ENCODE measurements at regions not wholly inside any gene's neighbourhood (a gene's known extent, or its start where the extent isn't known, plus 50 kb on each side); places are given as distances from the start of the nearest gene placed in this dataset.
"Not testable (repeated sequence)": the region's sequence is repeated elsewhere in the genome, so short reads cannot be mapped to it uniquely, and the experiment has no call there.

DNA sequence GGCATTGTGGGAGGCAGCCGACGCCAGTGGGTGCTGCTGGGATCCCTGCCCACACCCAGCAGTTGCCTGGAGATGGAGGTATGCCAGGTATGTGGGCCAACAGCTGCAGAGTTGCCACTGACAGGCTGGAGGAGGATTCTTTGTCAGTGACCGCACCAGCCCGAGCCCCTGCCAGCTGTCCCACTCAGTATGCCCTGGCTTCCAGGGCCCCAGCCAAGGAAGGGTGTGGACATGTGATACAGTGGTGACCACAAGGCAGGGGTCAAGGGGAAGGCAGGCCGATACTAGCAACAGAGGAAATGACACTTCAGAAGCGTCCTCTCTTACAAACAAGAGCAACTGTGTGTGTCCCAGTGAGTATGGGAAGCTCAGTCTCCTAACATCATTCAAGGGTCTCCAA is 185.1 kb upstream of the NOTCH2NLA start:
- TF ChIP-seq POLR2AphosphoS5 (IDR thresholded peaks at IDR 0.05; ENCODE audit: low read depth, low read length); CTCF (IDR thresholded peaks at IDR 0.05); SIN3A (IDR thresholded peaks at IDR 0.05; ENCODE audit: borderline replicate concordance, insufficient read depth, low read depth, low read length); REST (IDR thresholded peaks at IDR 0.05; ENCODE audit: insufficient read depth in 1 of 2, low read depth in 2 of 2, low read length in 1 of 2); TCF7L2 (IDR thresholded peaks at IDR 0.05; ENCODE audit: low read depth, low read length): not testable (repeated sequence)
